H7 (cell line): ENCODE measurements at regions not wholly inside any gene's neighbourhood (a gene's known extent, or its start where the extent isn't known, plus 50 kb on each side); places are given as distances from the start of the nearest gene placed in this dataset.

ENCODE experiments used
- DNase-seq: peaks from one replicate; pipeline ENCODE4 v3.0.0; 2012
- H3K27me3 ChIP-seq: 2 replicates; pipeline ENCODE4 v1.6.0; 2011; ENCODE audit warnings: mild to moderate bottlenecking, low read length; ENCODE audit not compliant: control insufficient read depth, insufficient read depth
- H3K36me3 ChIP-seq: replicated peaks from 2 replicates; pipeline ENCODE4 v1.5.1; 2011; ENCODE audit warnings: low read length; ENCODE audit not compliant: control insufficient read depth, insufficient read depth
- H3K4me3 ChIP-seq: 2 replicates; pipeline ENCODE4 v1.5.1; 2011; ENCODE audit warnings: low read depth, mild to moderate bottlenecking, control low read depth, low read length, moderate library complexity; ENCODE audit not compliant: insufficient read depth

DNA sequence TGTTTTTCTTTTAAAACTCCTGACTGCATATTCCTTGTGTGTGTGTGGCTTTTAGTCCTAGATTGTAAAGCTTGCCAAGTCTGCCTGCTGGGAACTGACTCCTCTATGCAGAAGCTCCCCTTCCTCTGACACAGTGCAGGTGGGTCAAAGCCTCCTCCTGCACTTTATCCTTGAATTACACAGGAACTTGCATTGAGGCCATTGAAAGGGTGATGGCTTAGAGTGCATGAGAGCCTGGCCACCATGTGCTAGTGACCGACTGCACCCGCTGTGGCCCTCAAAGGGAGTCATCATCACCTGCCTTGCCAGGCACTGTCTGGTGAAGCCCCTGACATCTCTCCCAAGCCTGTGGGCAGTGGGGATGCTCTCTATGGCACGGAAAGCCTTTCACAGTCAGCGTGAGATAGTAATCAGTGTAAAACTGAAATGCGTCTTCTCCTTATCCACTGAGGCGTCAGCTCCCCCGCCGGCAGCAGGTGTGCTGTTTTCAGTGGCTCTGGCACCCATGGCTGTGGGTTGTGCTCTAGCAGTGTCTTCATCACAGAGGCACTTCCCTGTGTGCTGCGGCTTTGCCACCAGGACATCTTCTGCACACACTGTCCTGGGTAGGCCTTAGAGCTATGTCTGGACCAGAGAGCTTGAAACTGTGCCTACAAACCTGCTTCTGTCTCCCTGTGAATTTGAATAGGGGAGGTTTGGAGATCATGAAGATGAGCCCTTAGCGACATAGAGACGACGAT, 87.9 kb downstream of the THBS2 start:
- no peaks in the 10 kb centered on the region for H3K27me3 ChIP-seq
- peak; percentile 33 for DNase-seq
- no peak overlapping the region for H3K4me3 ChIP-seq
- H3K36me3 ChIP-seq, result no peaks in the 10 kb centered on the region

DNA sequence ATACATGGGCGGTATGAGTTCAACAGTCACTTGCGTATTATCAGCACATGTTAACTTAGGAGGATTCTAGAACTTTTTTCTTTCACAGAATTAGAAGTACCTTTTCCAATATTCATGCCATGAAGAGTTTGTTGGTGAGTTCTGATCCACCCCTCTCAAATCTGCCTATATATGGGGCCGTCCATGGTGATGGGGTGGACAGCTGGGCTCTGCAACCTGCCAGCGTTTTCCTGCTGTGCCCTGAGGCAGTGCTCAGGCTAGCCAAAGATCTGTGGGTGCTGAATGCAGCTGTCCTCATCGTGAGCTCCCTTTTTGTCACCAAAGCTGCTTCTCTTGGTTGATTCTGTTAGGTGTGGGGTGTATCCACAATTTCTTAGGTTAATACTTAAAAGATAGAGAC, 88.7 kb downstream of the THBS2 start:
- Histone ChIP-seq H3K27me3 (no peaks in the 10 kb centered on the region), H3K4me3 (no peak overlapping the region), H3K36me3 (no peaks in the 10 kb centered on the region)
- no peak for DNase-seq

DNA sequence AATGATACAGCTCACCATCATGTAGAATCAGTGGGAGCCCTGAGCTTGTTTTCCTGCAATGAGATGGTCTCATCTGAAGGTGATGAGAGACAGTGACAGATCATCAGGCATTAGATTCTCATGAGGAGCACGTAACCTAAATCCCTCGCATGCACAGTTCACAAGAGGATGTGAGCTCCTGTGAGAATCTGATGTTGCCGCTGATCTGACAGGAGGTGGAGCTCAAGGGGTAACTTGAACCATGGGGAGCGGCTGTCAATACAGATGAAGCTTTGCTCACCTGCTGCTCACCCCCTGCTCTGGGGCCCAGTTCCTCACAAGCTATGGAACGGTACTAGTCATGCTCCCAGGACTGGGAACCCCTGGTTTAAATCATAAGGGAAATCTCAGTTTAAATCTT, 89.2 kb downstream of the THBS2 start:
- H3K27me3 ChIP-seq, result no peaks in the 10 kb centered on the region
- H3K36me3 ChIP-seq, result no peaks in the 10 kb centered on the region
- DNase-seq, result no peak
- no peak overlapping the region for H3K4me3 ChIP-seq

DNA sequence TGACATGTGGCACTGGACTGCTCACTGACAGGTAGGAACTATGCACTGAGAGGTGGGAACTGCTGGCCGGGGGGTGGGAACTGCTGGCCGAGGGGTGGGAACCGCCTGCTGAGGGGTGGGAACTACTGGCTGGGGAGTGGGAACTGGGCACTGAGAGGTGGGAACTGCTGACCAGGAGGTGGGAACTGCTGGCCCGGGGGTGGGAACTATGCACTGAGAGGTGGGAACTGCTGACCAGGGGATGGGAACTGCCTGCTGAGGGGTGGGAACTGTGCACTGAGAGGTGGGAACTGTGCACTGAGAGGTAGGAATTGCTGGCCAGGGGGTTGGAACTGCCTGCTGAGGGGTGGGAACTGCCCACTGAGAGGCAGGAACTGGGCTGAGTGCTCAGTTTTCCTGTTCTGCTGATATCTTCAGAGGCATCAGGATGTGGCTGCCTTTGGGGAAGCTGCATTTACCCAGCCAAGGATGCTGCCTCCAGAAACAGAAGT, 90.2 kb downstream of the THBS2 start:
- no peak for DNase-seq
- Histone ChIP-seq H3K36me3 (no peaks in the 10 kb centered on the region), H3K4me3 (no peak overlapping the region), H3K27me3 (no peaks in the 10 kb centered on the region)

DNA sequence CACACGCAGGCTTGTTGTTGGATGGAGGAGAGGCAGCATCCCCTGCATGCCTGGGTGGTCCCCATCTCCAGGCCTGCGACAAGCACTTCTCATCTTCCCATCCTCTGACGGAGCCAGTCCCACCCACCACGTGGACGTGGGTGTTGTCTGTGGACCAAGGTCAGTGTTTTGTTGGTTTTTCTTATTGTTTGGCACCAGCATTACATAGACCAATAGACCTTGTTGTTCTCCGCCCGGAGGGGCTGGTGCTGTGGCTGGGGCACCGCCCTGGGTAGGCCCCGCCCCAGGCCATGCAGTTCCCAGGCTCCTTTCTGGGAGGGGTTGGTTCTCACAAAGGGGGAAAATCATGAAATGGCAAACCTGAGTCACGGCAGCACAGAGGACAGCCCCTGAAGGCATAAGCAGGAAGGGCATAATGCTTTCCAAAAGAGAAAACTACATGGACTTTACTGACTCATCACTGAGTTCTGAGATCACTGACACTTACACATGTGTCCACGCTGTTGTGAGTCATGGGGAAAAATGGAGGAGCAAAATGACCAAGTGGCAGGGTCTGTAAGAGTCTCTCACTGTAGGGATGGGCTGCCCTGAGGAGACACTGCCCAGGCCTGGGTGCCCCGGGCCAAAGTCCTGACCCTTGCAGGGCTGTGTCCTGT, 90.8 kb downstream of the THBS2 start:
- no peak overlapping the region for H3K4me3 ChIP-seq
- H3K36me3 ChIP-seq, result no peaks in the 10 kb centered on the region
- peak; percentile 43 for DNase-seq
- H3K27me3 ChIP-seq, result no peaks in the 10 kb centered on the region

DNA sequence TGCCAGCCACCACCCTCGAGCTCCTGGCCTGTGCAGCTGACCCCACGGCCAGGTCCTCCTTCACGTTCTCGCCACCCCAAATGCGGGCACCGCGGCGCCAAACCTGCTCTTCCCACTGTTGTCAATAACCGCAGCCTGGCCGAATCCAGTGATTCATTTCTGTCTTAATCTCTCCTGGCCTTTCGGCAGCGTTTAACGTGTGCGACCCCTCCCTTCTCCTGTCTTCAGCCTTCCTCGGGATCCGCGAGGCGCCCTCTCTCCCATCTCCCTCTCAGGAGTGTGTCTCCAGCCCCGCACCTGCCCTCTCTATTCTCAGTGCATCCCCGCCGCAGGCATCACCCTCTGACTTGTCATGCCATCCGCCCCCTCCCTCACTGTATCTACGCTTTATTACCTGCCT, 91.4 kb downstream of the THBS2 start:
- Histone ChIP-seq H3K4me3 (no peak overlapping the region), H3K27me3 (no peaks in the 10 kb centered on the region), H3K36me3 (no peaks in the 10 kb centered on the region)
- DNase-seq, result no peak

DNA sequence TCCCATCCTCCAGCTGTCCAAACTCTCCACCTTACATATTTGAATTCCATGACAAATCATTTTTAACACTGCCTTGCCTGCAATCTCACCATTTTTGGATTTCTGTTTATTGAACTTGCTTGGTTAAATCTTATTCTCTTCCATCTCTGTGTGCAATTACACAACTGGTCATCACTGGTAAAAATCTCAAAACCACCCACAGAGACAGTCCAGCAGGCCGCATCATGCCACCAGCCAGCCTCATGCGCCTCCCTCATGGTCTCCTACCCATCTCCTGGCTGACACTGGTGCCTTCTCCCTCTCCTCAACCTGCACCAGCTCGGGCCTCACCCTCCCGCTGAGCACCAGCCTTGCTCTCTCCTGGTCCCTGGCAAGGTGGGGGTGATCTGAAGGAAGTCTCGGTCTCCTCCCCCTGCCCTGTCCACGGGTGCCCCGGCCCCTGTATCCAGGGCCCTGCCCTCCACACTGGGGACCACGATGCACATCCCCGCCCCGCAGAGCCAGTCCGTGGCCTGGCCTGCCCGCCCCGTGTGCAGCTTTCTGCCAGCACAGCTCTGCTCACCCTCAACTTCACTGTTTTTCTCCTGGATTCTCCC, 92.0 kb downstream of the THBS2 start:
- H3K36me3 ChIP-seq, result no peaks in the 10 kb centered on the region
- no peak overlapping the region for H3K4me3 ChIP-seq
- DNase-seq, result peak; percentile 45
- no peaks in the 10 kb centered on the region for H3K27me3 ChIP-seq

GRCh38 chr6:169160855-169161560, 92.6 kb downstream of the THBS2 start:
- H3K36me3 ChIP-seq, result no peaks in the 10 kb centered on the region
- H3K27me3 ChIP-seq, result no peaks in the 10 kb centered on the region
- H3K4me3 ChIP-seq, result no peak overlapping the region
- DNase-seq, result no peak

DNA sequence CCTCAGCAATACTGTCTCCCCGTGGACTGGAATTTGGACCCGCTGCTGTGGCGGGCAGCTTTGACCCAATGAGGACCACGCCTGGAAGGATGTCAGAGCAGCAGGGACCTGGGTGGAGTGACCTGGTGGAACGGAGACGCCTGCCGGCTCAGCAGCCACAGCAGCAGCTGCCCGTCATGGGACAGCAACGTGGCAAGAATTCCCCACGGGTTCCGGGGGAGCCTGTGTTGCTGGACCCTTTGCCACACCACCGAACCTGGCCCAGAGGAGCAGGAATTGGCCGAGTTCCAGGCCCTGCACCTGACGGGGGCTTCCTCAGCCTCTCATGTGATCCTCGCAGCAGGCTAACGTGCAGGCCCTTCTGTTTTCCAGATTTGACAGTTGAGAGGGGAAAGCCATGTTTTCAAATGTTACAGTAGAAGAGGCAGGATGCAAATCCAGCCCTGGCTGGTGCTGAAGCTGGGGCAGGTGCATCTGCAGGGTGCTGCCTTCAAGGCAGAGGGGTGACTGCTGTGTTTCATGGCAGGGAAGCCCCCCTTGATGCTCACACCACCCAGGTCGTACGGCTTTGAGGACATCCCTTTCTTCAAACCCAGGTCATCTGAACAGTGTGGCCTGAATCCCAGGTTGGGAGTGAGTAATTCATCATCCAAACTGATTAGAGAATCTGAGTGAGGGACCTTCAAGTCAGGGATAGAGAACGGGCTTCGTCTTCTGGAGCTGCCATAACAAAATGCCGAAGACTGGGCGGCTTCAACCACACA, 93.4 kb downstream of the THBS2 start:
- Histone ChIP-seq H3K27me3 (no peaks in the 10 kb centered on the region), H3K4me3 (no peak overlapping the region), H3K36me3 (no peaks in the 10 kb centered on the region)
- DNase-seq, result no peak

DNA sequence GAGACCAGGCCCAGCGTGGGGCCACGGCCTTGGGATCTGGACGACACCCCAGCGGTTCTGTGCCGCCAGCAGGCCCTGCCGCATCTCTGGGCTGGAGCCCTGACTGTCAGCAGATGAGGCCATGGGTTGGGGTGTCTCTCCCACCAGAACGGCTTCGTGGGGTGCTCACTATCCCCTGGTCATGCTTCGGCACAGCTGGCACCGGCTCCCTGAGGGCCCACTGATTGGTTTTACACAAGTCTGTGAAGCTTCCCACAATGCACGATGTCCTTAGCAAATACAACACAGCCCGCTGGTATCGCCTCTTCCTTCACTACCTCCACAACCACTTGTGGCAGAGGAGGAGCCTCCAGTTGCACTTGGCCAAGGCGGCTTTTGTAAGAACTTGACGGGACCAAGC, 94.3 kb downstream of the THBS2 start:
- H3K36me3 ChIP-seq, result no peaks in the 10 kb centered on the region
- no peak overlapping the region for H3K4me3 ChIP-seq
- H3K27me3 ChIP-seq, result no peaks in the 10 kb centered on the region
- no peak for DNase-seq

GRCh38 chr6:169158691-169159090, 95.0 kb downstream of the THBS2 start:
- Histone ChIP-seq H3K36me3 (no peaks in the 10 kb centered on the region), H3K27me3 (no peaks in the 10 kb centered on the region), H3K4me3 (no peak overlapping the region)
- DNase-seq, result peak; percentile 26

DNA sequence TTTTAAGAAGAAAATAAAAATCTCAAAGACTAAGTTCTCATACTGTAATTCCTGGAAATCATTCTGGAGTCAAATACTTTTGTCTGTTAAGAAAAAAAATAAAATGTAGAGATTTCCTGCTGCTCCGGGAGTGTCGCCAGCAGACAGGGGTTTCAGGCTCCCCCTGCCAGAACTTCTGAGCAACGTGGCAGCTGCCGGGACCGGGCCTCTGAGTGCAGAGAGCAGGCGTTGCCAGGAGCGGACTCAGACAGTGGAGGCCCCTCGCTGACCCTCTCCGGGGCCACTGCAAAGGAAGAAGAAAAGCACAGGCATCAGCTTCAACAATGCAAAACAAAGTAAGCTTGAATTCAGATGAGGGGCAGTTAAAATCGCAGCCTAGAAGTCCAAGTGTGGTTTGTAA, 95.5 kb downstream of the THBS2 start:
- Histone ChIP-seq H3K4me3 (no peak overlapping the region), H3K36me3 (no peaks in the 10 kb centered on the region), H3K27me3 (no peaks in the 10 kb centered on the region)
- DNase-seq, result peak; percentile 64

GRCh38 chr6:169157197-169158148, 96.2 kb downstream of the THBS2 start:
- Histone ChIP-seq H3K36me3 (no peaks in the 10 kb centered on the region), H3K4me3 (no peak overlapping the region), H3K27me3 (no peaks in the 10 kb centered on the region)
- DNase-seq, result peak; percentile 29
